ENCODE measurements at regions not wholly inside any gene's neighbourhood (a gene's known extent, or its start where the extent isn't known, plus 50 kb on each side); places are given as distances from the start of the nearest gene placed in this dataset.
"Not testable (repeated sequence)": the region's sequence is repeated elsewhere in the genome, so short reads cannot be mapped to it uniquely, and the experiment has no call there.

GRCh38 chr9:78905986-78906755 lies 609.2 kb downstream of the PSAT1 start:
- H3K27ac ChIP-seq (ENCODE audit: low read length): no peak overlapping the region
- no peaks in the 10 kb centered on the region for H4K20me1 ChIP-seq (ENCODE audit: insufficient read depth, low read length)
- H3K27me3 ChIP-seq (ENCODE audit: low read depth, low read length): no peaks in the 10 kb centered on the region
- no peak overlapping the region for H2AFZ ChIP-seq (ENCODE audit: low read depth, low read length)
- TF ChIP-seq CTCF (IDR thresholded peaks at IDR 0.05; ENCODE audit: low read depth, low read length) (no peak), EZH2phosphoT487 (IDR thresholded peaks at IDR 0.05; ENCODE audit: low read depth) (no peak)
- no peaks in the 10 kb centered on the region for H3K79me2 ChIP-seq (ENCODE audit: low read length)
- no peak overlapping the region for H3K9ac ChIP-seq (ENCODE audit: low read length)
- no peaks in the 10 kb centered on the region for H3K9me3 ChIP-seq (ENCODE audit: insufficient read depth, low read length)
- H3K4me3 ChIP-seq (ENCODE audit: low read length): no peak overlapping the region
- H3K4me2 ChIP-seq (ENCODE audit: low read length): no peak overlapping the region
- no peaks in the 10 kb centered on the region for H3K36me3 ChIP-seq (replicated peaks; ENCODE audit: low read depth, low read length)
- H3K4me1 ChIP-seq (ENCODE audit: low read length): peaks cover 9% of the 10 kb centered on the region

GRCh38 chr9:78909566-78909965 lies 612.6 kb downstream of the PSAT1 start:
- Histone ChIP-seq H3K79me2 (ENCODE audit: low read length) (no peaks in the 10 kb centered on the region), H3K27me3 (ENCODE audit: low read depth, low read length) (no peaks in the 10 kb centered on the region), H3K9me3 (ENCODE audit: insufficient read depth, low read length) (no peaks in the 10 kb centered on the region), H3K4me3 (ENCODE audit: low read length) (no peak overlapping the region), H4K20me1 (ENCODE audit: insufficient read depth, low read length) (no peaks in the 10 kb centered on the region), H2AFZ (ENCODE audit: low read depth, low read length) (no peak overlapping the region), H3K4me1 (ENCODE audit: low read length) (peaks cover 9% of the 10 kb centered on the region), H3K27ac (ENCODE audit: low read length) (no peak overlapping the region), H3K36me3 (replicated peaks; ENCODE audit: low read depth, low read length) (no peaks in the 10 kb centered on the region), H3K9ac (ENCODE audit: low read length) (no peak overlapping the region), H3K4me2 (ENCODE audit: low read length) (no peak overlapping the region)
- TF ChIP-seq CTCF (IDR thresholded peaks at IDR 0.05; ENCODE audit: low read depth, low read length): no peak
- TF ChIP-seq EZH2phosphoT487 (IDR thresholded peaks at IDR 0.05; ENCODE audit: low read depth): no peak

DNA sequence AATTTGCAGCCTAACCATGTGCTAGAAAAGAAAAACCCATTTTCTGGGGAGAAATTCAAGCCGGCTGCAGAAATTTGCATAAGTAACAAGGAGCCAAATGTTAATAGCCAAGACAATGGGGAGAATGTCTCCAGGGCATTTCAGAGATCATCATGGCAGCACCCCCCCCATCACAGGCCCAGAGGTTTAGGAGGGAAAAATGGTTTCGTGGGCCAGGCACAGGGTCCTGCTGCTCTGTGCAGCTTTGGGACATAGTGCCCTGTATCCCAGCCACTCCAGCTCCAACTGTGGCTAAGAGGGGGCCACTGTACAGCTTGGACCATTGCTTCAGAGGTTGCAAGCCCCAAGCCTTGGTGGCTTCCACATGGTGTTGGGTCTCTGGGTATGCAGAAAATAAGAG lies 620.0 kb downstream of the PSAT1 start:
- H2AFZ ChIP-seq (ENCODE audit: low read depth, low read length); H3K9ac ChIP-seq (ENCODE audit: low read length); H4K20me1 ChIP-seq (ENCODE audit: insufficient read depth, low read length); H3K4me1 ChIP-seq (ENCODE audit: low read length); H3K9me3 ChIP-seq (ENCODE audit: insufficient read depth, low read length); H3K36me3 ChIP-seq (replicated peaks; ENCODE audit: low read depth, low read length); H3K79me2 ChIP-seq (ENCODE audit: low read length); H3K27me3 ChIP-seq (ENCODE audit: low read depth, low read length); H3K27ac ChIP-seq (ENCODE audit: low read length); H3K4me2 ChIP-seq (ENCODE audit: low read length); H3K4me3 ChIP-seq (ENCODE audit: low read length): not testable (repeated sequence)

DNA sequence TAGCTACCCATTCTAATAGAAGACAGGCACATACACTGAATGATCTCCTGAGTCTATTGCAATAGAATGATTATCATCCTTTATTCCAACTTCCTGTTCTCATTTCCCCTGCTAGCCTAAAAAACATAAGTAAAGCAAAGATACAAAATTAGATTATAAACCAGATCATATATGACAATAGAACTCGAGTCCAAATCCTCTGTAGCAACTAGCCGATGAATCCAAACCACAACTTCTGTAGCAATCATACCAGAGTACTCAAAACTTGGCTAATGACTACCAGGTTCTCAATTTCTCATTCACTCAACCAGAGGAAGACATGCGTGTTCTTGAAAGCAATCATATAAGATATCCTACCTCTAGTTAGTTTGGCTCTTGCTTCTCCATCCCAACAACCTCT lies 622.1 kb downstream of the PSAT1 start:
- no peaks in the 10 kb centered on the region for H3K27me3 ChIP-seq (ENCODE audit: low read depth, low read length)
- no peak overlapping the region for H3K9ac ChIP-seq (ENCODE audit: low read length)
- no peaks in the 10 kb centered on the region for H3K36me3 ChIP-seq (replicated peaks; ENCODE audit: low read depth, low read length)
- no peak overlapping the region for H2AFZ ChIP-seq (ENCODE audit: low read depth, low read length)
- no peaks in the 10 kb centered on the region for H3K4me1 ChIP-seq (ENCODE audit: low read length)
- no peak overlapping the region for H3K4me2 ChIP-seq (ENCODE audit: low read length)
- H3K27ac ChIP-seq (ENCODE audit: low read length): no peak overlapping the region
- TF ChIP-seq CTCF (IDR thresholded peaks at IDR 0.05; ENCODE audit: low read depth, low read length) (no peak), EZH2phosphoT487 (IDR thresholded peaks at IDR 0.05; ENCODE audit: low read depth) (no peak)
- no peaks in the 10 kb centered on the region for H3K9me3 ChIP-seq (ENCODE audit: insufficient read depth, low read length)
- H4K20me1 ChIP-seq (ENCODE audit: insufficient read depth, low read length): no peaks in the 10 kb centered on the region
- no peaks in the 10 kb centered on the region for H3K79me2 ChIP-seq (ENCODE audit: low read length)
- no peak overlapping the region for H3K4me3 ChIP-seq (ENCODE audit: low read length)
